22Rv1 (cell line): ENCODE measurements at regions not wholly inside any gene's neighbourhood (a gene's known extent, or its start where the extent isn't known, plus 50 kb on each side); places are given as distances from the start of the nearest gene placed in this dataset.

Source experiments
- ZFX ChIP-seq: fragments of 450-650 bp; IDR thresholded peaks from 2 replicates; pipeline ENCODE4 v1.6.1; 2017; ENCODE audit warnings: antibody characterized with exemption, borderline replicate concordance
- TF ChIP-seq, protein P1 (sequence below): fragments of 450-650 bp; IDR thresholded peaks from 2 replicates; pipeline ENCODE4 v1.5.1; 2017; ENCODE audit warnings: mild to moderate bottlenecking

DNA sequence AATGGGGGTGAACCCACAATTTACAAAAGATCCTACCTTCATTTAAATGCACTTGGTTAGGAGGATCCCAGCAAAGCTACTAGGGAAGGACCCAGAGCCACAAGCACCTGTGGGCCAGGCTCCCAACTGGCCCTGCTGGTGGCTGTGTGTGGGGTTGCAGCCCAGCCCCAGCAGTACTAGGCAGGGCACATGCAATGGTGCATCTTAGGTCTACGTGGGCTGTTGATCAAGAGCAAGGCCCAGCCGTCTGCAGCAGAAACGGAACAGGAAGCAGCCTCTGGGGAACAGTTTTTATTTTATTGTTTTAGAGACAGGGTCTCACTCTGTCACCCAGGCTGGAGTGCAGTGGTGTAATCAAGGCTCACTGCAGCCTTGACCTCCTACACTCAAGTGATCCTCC, 134.1 kb upstream of the RAB4A start:
- TF ChIP-seq, protein P1, sequence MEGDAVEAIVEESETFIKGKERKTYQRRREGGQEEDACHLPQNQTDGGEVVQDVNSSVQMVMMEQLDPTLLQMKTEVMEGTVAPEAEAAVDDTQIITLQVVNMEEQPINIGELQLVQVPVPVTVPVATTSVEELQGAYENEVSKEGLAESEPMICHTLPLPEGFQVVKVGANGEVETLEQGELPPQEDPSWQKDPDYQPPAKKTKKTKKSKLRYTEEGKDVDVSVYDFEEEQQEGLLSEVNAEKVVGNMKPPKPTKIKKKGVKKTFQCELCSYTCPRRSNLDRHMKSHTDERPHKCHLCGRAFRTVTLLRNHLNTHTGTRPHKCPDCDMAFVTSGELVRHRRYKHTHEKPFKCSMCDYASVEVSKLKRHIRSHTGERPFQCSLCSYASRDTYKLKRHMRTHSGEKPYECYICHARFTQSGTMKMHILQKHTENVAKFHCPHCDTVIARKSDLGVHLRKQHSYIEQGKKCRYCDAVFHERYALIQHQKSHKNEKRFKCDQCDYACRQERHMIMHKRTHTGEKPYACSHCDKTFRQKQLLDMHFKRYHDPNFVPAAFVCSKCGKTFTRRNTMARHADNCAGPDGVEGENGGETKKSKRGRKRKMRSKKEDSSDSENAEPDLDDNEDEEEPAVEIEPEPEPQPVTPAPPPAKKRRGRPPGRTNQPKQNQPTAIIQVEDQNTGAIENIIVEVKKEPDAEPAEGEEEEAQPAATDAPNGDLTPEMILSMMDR, result no peak
- TF ChIP-seq ZFX, result no peak
